Effector memory CD4-positive, alpha-beta T cell (primary cell): ENCODE measurements at regions not wholly inside any gene's neighbourhood (a gene's known extent, or its start where the extent isn't known, plus 50 kb on each side); places are given as distances from the start of the nearest gene placed in this dataset.
A peak's percentile ranks its signal among the peaks of the same experiment; 100 is the strongest.

Experiments used
- DNase-seq, 3 donors: peaks; one replicate each; pipeline ENCODE4 v3.0.0-alpha.2; 2020
- H3K27ac ChIP-seq: 2 replicates; pipeline ENCODE4 v1.7.0; 2013; ENCODE audit warnings: mild to moderate bottlenecking, low read length, moderate library complexity; ENCODE audit not compliant: insufficient read depth, poor library complexity, severe bottlenecking
- H3K27me3 ChIP-seq: replicated peaks from 2 replicates; pipeline ENCODE4 v1.7.0; 2013; ENCODE audit warnings: mild to moderate bottlenecking, low read length; ENCODE audit not compliant: insufficient read depth, control insufficient read depth, poor library complexity, severe bottlenecking
- H3K36me3 ChIP-seq: 2 replicates; pipeline ENCODE4 v1.7.0; 2013; ENCODE audit warnings: mild to moderate bottlenecking, low read length, moderate library complexity; ENCODE audit not compliant: control insufficient read depth, insufficient read depth
- H3K4me1 ChIP-seq: 2 replicates; pipeline ENCODE4 v1.7.0; 2013; ENCODE audit warnings: low read length, mild to moderate bottlenecking; ENCODE audit not compliant: control insufficient read depth, insufficient read depth, poor library complexity, severe bottlenecking
- H3K4me3 ChIP-seq: 2 replicates; pipeline ENCODE4 v1.7.0; 2013; ENCODE audit warnings: low read length, low read depth, mild to moderate bottlenecking; ENCODE audit not compliant: insufficient read depth, poor library complexity, severe bottlenecking
- H3K9me3 ChIP-seq: 2 replicates; pipeline ENCODE4 v1.7.0; 2013; ENCODE audit warnings: mild to moderate bottlenecking, low read length, moderate library complexity; ENCODE audit not compliant: control insufficient read depth

GRCh38 chr1:21349693-21350092, 59.4 kb upstream of the ECE1 start:
- Histone ChIP-seq H3K4me1 (peaks cover 5% of the 10 kb centered on the region), H3K27ac (no peak overlapping the region), H3K27me3 (no peaks in the 10 kb centered on the region), H3K9me3 (no peaks in the 10 kb centered on the region), H3K4me3 (no peak overlapping the region), H3K36me3 (no peaks in the 10 kb centered on the region)
- DNase-seq: no peak

DNA sequence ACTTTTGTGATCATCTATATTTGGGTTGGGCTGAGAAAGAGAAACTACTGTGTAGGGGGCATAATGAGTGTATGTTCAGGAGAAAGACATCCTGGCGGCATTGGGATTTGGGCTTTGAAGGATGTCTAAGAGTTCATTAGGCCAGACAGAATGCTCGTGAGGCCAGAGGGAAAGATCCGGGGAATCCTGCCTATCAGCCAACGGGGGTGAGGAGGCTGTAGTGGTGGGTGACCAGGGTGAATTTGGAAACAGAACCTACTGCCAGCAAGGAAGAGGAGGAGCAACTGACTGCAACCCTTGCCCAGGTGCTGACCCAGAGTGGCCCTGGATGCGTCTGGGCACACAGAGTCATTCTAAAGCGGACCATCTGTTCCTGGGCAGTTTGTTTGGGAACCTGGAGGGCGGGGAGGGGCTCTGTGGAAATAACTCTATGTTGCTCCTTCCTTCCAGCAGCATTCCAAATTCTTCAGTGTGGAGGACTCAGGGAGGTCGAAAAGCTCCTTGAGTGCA, 56.9 kb upstream of the ECE1 start:
- no peak overlapping the region for H3K27ac ChIP-seq
- no peak for DNase-seq
- H3K36me3 ChIP-seq: no peaks in the 10 kb centered on the region
- no peaks in the 10 kb centered on the region for H3K27me3 ChIP-seq
- no peak overlapping the region for H3K4me3 ChIP-seq
- peaks cover 17% of the 10 kb centered on the region for H3K4me1 ChIP-seq
- no peaks in the 10 kb centered on the region for H3K9me3 ChIP-seq

DNA sequence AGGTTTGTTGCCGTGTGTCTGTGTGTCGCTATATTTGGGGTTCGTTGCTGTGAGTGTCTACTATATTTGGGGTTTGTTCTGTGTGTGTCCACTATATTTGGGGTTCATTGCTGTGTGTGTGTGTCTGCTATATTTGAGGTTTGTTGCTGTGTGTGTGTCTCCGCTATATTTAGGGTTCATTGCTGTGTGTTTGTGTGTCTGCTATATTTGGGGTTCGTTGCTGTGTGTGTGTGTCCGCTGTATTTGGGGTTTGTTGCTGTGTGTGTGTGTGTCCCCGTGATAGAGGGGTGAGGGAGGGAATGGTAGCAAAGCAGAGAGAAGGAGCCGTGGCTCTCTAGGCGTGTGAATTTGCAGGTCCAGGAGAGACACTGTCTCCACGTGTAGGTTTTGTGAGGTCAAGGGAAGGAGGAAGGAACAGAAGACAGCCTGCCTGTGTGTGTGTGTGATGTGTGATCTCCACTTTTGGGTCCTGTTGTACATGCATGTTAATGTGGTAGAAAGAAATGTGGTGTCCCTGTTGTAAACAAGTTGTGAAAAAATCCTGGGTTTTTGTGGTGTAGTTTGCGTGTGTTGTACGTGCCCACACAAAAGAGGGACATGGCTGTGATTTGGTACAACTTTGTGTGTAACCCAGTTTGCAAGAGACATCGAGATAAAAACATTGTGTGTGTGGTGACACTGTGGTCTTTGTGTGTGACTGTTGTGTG, 56.3 kb upstream of the ECE1 start:
- peak overlapping the region; percentile 80 for H3K4me3 ChIP-seq
- H3K27me3 ChIP-seq: no peaks in the 10 kb centered on the region
- peaks cover 19% of the 10 kb centered on the region for H3K4me1 ChIP-seq
- no peak for DNase-seq
- no peaks in the 10 kb centered on the region for H3K9me3 ChIP-seq
- no peaks in the 10 kb centered on the region for H3K36me3 ChIP-seq
- no peak overlapping the region for H3K27ac ChIP-seq

DNA sequence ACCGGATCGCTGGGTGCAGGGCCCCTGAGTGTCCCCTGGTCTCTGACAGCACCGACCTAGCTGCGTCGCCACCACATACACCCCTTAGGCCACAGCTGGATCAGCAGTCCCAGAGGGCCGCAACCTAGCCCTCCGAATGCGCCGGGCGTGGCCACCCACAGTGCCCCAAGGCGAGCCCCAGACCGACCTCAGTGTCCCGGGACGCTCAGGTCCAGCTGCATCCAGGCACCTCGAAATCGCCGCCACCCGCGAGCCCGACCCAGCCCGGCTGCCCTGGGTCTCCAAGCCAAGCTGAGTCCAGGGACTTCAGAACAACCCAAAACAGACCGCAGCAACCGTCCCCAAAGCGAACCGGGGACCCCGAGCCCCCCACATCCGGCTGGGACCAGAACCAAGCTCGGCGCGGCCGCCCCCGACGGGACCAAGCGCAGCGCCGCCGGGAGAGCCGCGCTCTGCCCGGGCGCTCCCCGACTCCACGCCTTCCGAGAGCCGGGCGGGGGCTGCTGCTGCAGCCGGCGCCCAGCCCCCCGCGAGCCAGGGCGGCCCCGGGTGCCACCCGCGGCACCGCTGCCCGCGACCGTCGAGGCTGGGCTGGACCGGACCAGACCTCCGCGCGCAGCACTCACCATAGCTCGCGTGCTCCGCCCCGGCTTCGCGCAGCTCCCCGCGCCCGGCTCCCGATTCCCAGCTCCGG, 54.6 kb upstream of the ECE1 start:
- H3K4me1 ChIP-seq: peaks cover 26% of the 10 kb centered on the region
- H3K9me3 ChIP-seq: no peaks in the 10 kb centered on the region
- H3K4me3 ChIP-seq: peak overlapping the region; percentile 80
- H3K27ac ChIP-seq: peak overlapping the region; percentile 59
- no peak for DNase-seq
- H3K36me3 ChIP-seq: no peaks in the 10 kb centered on the region
- no peaks in the 10 kb centered on the region for H3K27me3 ChIP-seq

DNA sequence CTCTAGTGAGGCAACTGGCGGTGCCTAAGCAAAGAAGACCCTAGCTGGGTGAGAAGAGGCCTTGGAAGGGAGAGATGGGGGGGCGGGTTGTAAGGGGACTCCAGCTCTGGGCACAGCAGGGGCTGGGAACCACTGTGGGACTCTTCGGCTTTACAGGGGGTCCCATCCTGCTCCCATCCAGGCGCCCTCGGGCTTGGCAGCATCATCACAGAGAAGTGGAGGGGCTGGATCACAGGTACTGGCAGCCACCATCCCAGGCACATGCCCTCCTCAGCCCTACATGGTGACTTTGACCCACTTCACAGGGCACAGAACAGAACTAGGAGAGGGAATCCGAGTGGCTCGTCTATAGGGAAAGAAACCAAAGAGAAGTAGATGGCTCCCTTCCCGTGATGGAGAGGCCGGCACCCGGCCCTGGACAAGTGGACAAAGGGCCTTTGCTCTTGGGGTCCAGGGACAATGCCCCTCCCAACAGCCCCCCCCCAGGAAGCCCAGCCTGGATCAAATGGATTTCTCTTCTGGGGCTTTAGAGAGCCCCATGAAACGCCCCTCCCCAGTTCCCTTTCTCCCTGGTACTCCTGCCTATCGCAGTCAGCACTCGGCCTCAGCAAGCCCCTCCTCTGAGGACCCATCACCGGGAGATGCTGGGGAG, 54.0 kb upstream of the ECE1 start:
- Histone ChIP-seq H3K4me1 (peaks cover 27% of the 10 kb centered on the region), H3K27ac (peak overlapping the region; percentile 59), H3K4me3 (peak overlapping the region; percentile 80), H3K27me3 (no peaks in the 10 kb centered on the region), H3K9me3 (no peaks in the 10 kb centered on the region), H3K36me3 (no peaks in the 10 kb centered on the region)
- DNase-seq: no peak

- Histone ChIP-seq H3K36me3 (no peaks in the 10 kb centered on the region), H3K27ac (peak overlapping the region; percentile 59), H3K9me3 (no peaks in the 10 kb centered on the region), H3K27me3 (no peaks in the 10 kb centered on the region), H3K4me1 (peaks cover 33% of the 10 kb centered on the region), H3K4me3 (peak overlapping the region; percentile 80)
- no peak for DNase-seq
Observed at GRCh38 chr1:21342961-21343838, 52.9 kb upstream of the ECE1 start.

- H3K4me3 ChIP-seq: no peak overlapping the region
Observed at GRCh38 chr1:21341517-21342078, 51.3 kb upstream of the ECE1 start.

GRCh38 chr1:21341022-21341421, 50.8 kb upstream of the ECE1 start:
- Histone ChIP-seq H3K27me3 (no peaks in the 10 kb centered on the region), H3K9me3 (no peaks in the 10 kb centered on the region), H3K4me3 (no peak overlapping the region), H3K27ac (no peak overlapping the region), H3K4me1 (peaks cover 41% of the 10 kb centered on the region), H3K36me3 (no peaks in the 10 kb centered on the region)
- DNase-seq: no peak

More at GRCh38 chr1:21341517-21342078, 51.3 kb upstream of the ECE1 start:
- no peak overlapping the region for H3K27ac ChIP-seq
- peaks cover 40% of the 10 kb centered on the region for H3K4me1 ChIP-seq
- no peaks in the 10 kb centered on the region for H3K27me3 ChIP-seq
- no peak for DNase-seq
- no peaks in the 10 kb centered on the region for H3K9me3 ChIP-seq
- no peaks in the 10 kb centered on the region for H3K36me3 ChIP-seq

GRCh38 chr1:21340230-21340945, 50.1 kb upstream of the ECE1 start:
- Histone ChIP-seq H3K27me3 (no peaks in the 10 kb centered on the region), H3K36me3 (no peaks in the 10 kb centered on the region), H3K4me1 (peaks cover 44% of the 10 kb centered on the region), H3K9me3 (no peaks in the 10 kb centered on the region), H3K27ac (no peak overlapping the region), H3K4me3 (no peak overlapping the region)
- DNase-seq: no peak
